ENCODE measurements at regions not wholly inside any gene's neighbourhood (a gene's known extent, or its start where the extent isn't known, plus 50 kb on each side); places are given as distances from the start of the nearest gene placed in this dataset.

GRCh38 chr2:235156055-235156454, 204.2 kb downstream of the SH3BP4 start:
- WGBS, 2 donors (ENCODE audit: extremely low coverage in 2 of 2, insufficient read length in 2 of 2, insufficient replicate concordance in 1 of 2) = no CpG with 5 or more reads among the region's 5 CpGs
- H2AFZ ChIP-seq (ENCODE audit: low read length) = no peak overlapping the region
- no peak for DNase-seq (ENCODE audit: low spot score)

GRCh38 chr2:235157746-235158482, 206.1 kb downstream of the SH3BP4 start:
- no CpG with 5 or more reads among the region's 9 CpGs for WGBS, 2 donors (ENCODE audit: extremely low coverage in 2 of 2, insufficient read length in 2 of 2, insufficient replicate concordance in 1 of 2)
- H2AK5ac ChIP-seq (ENCODE audit: low read depth, low read length) = no peak overlapping the region
- H3K23ac ChIP-seq (ENCODE audit: low read depth, low read length, poor library complexity) = no peak overlapping the region
- H4K8ac ChIP-seq (ENCODE audit: low read depth, low read length) = no peak overlapping the region
- H2AFZ ChIP-seq (ENCODE audit: low read length) = no peak overlapping the region
- H3K9ac ChIP-seq (ENCODE audit: low read depth, low read length, poor library complexity) = no peak overlapping the region
- no peaks in the 10 kb centered on the region for H3K79me1 ChIP-seq (ENCODE audit: low read depth, low read length)
- H3K27me3 ChIP-seq (ENCODE audit: control insufficient read depth in 3 of 3, insufficient read depth in 3 of 3, low read depth in 1 of 3, low read length in 3 of 3) = peaks cover 0 to 13% (median 0%) of the 10 kb centered on the region in 3 experiments
- no peak overlapping the region for H2BK120ac ChIP-seq (ENCODE audit: low read depth, low read length)
- no peak for DNase-seq (ENCODE audit: low spot score)
- peaks cover 0 to 4% of the 10 kb centered on the region in 2 donors for H3K9me3 ChIP-seq (replicated peaks in 1 of 2; ENCODE audit: control insufficient read depth in 2 of 2, insufficient read depth in 1 of 2, low read depth in 1 of 2, low read length in 2 of 2)
- no peak overlapping the region for H4K91ac ChIP-seq (ENCODE audit: low read depth, low read length, poor library complexity)
- H2BK12ac ChIP-seq (ENCODE audit: low read length) = no peak overlapping the region
- H3K14ac ChIP-seq (ENCODE audit: low read length) = no peak overlapping the region
- no peak overlapping the region for H3K27ac ChIP-seq (replicated peaks; ENCODE audit: low read length)
- no peak overlapping the region for H3K4me2 ChIP-seq (ENCODE audit: insufficient read depth, low read length, poor library complexity, severe bottlenecking)
- peaks cover 0 to 6% of the 10 kb centered on the region in 2 donors for H3K4me1 ChIP-seq (ENCODE audit: control insufficient read depth in 2 of 2, insufficient read depth in 1 of 2, low read depth in 1 of 2, low read length in 2 of 2)
- no peak overlapping the region for H3K4ac ChIP-seq (ENCODE audit: low read length)
- no peak overlapping the region for H3K18ac ChIP-seq (ENCODE audit: low read length)
- H2BK5ac ChIP-seq (ENCODE audit: low read length) = no peak overlapping the region
- no peak overlapping the region for H3K4me3 ChIP-seq (ENCODE audit: low read length in 2 of 2)
- H2BK15ac ChIP-seq (ENCODE audit: low read length) = no peak overlapping the region
- H3K36me3 ChIP-seq (replicated peaks in 1 of 2; ENCODE audit: control insufficient read depth in 2 of 2, insufficient read depth in 2 of 2, low read length in 2 of 2) = no peaks in the 10 kb centered on the region

More at GRCh38 chr2:235156055-235156454, 204.2 kb downstream of the SH3BP4 start:
- no peak overlapping the region for H3K4ac ChIP-seq (ENCODE audit: low read length)
- no peak overlapping the region for H4K8ac ChIP-seq (ENCODE audit: low read depth, low read length)
- no peak overlapping the region for H2BK5ac ChIP-seq (ENCODE audit: low read length)
- H4K91ac ChIP-seq (ENCODE audit: low read depth, low read length, poor library complexity) = no peak overlapping the region
- peaks cover 0 to 4% of the 10 kb centered on the region in 2 donors for H3K9me3 ChIP-seq (replicated peaks in 1 of 2; ENCODE audit: control insufficient read depth in 2 of 2, insufficient read depth in 1 of 2, low read depth in 1 of 2, low read length in 2 of 2)
- no peak overlapping the region for H2BK12ac ChIP-seq (ENCODE audit: low read length)
- no peak overlapping the region for H3K9ac ChIP-seq (ENCODE audit: low read depth, low read length, poor library complexity)
- no peaks in the 10 kb centered on the region for H3K36me3 ChIP-seq (replicated peaks in 1 of 2; ENCODE audit: control insufficient read depth in 2 of 2, insufficient read depth in 2 of 2, low read length in 2 of 2)
- peaks cover 0 to 6% of the 10 kb centered on the region in 2 donors for H3K4me1 ChIP-seq (ENCODE audit: control insufficient read depth in 2 of 2, insufficient read depth in 1 of 2, low read depth in 1 of 2, low read length in 2 of 2)
- no peak overlapping the region for H3K14ac ChIP-seq (ENCODE audit: low read length)
- no peaks in the 10 kb centered on the region for H3K79me1 ChIP-seq (ENCODE audit: low read depth, low read length)
- no peak overlapping the region for H3K4me2 ChIP-seq (ENCODE audit: insufficient read depth, low read length, poor library complexity, severe bottlenecking)
- no peak overlapping the region for H2BK15ac ChIP-seq (ENCODE audit: low read length)
- H3K4me3 ChIP-seq (ENCODE audit: low read length in 2 of 2) = no peak overlapping the region
- no peak overlapping the region for H3K23ac ChIP-seq (ENCODE audit: low read depth, low read length, poor library complexity)
- H3K18ac ChIP-seq (ENCODE audit: low read length) = no peak overlapping the region
- H3K27ac ChIP-seq (replicated peaks; ENCODE audit: low read length) = no peak overlapping the region
- no peak overlapping the region for H2AK5ac ChIP-seq (ENCODE audit: low read depth, low read length)
- H3K27me3 ChIP-seq (ENCODE audit: control insufficient read depth in 3 of 3, insufficient read depth in 3 of 3, low read depth in 1 of 3, low read length in 3 of 3) = peaks cover 0 to 12% (median 0%) of the 10 kb centered on the region in 3 experiments
- H2BK120ac ChIP-seq (ENCODE audit: low read depth, low read length) = no peak overlapping the region

GRCh38 chr2:235160281-235160810, 208.5 kb downstream of the SH3BP4 start:
- Histone ChIP-seq H3K27ac (replicated peaks; ENCODE audit: low read length) (no peak overlapping the region), H3K79me1 (ENCODE audit: low read depth, low read length) (no peaks in the 10 kb centered on the region), H3K4me2 (ENCODE audit: insufficient read depth, low read length, poor library complexity, severe bottlenecking) (no peak overlapping the region), H3K4me1 (ENCODE audit: control insufficient read depth in 2 of 2, insufficient read depth in 1 of 2, low read depth in 1 of 2, low read length in 2 of 2) (peaks cover 0 to 6% of the 10 kb centered on the region in 2 donors), H2AK5ac (ENCODE audit: low read depth, low read length) (no peak overlapping the region), H4K8ac (ENCODE audit: low read depth, low read length) (no peak overlapping the region), H2BK15ac (ENCODE audit: low read length) (no peak overlapping the region), H3K14ac (ENCODE audit: low read length) (no peak overlapping the region), H2BK120ac (ENCODE audit: low read depth, low read length) (no peak overlapping the region), H2BK5ac (ENCODE audit: low read length) (no peak overlapping the region), H3K4ac (ENCODE audit: low read length) (no peak overlapping the region), H3K36me3 (replicated peaks in 1 of 2; ENCODE audit: control insufficient read depth in 2 of 2, insufficient read depth in 2 of 2, low read length in 2 of 2) (no peaks in the 10 kb centered on the region), H3K23ac (ENCODE audit: low read depth, low read length, poor library complexity) (no peak overlapping the region), H2AFZ (ENCODE audit: low read length) (no peak overlapping the region), H3K18ac (ENCODE audit: low read length) (no peak overlapping the region), H3K9me3 (replicated peaks in 1 of 2; ENCODE audit: control insufficient read depth in 2 of 2, insufficient read depth in 1 of 2, low read depth in 1 of 2, low read length in 2 of 2) (peaks cover 0 to 4% of the 10 kb centered on the region in 2 donors), H3K9ac (ENCODE audit: low read depth, low read length, poor library complexity) (no peak overlapping the region), H2BK12ac (ENCODE audit: low read length) (no peak overlapping the region), H3K27me3 (ENCODE audit: control insufficient read depth in 3 of 3, insufficient read depth in 3 of 3, low read depth in 1 of 3, low read length in 3 of 3) (peaks cover 0 to 11% (median 0%) of the 10 kb centered on the region in 3 experiments), H4K91ac (ENCODE audit: low read depth, low read length, poor library complexity) (no peak overlapping the region), H3K4me3 (ENCODE audit: low read length in 2 of 2) (no peak overlapping the region)
- WGBS, 2 donors (ENCODE audit: extremely low coverage in 2 of 2, insufficient read length in 2 of 2, insufficient replicate concordance in 1 of 2) = no CpG with 5 or more reads among the region's 7 CpGs
- no peak for DNase-seq (ENCODE audit: low spot score)

DNA sequence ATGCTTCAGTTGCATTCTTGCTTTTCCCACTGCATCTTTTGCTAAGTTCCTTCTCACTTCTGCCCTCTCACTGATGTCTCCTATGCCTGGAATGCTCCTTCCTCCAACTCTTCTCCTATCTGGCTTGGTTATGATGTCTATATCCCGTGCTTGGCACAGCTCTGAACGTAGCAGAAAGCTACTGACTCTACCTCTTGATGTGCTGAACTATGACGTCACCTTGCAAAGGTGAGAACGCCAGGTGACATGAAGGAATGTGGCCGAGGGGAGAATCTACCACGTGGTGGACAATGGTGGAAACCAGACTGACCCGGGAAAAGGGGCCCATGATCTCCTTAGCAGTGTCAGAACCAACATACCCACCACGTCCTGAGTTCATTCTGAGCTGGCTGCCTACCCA, 209.7 kb downstream of the SH3BP4 start:
- Histone ChIP-seq H3K23ac (ENCODE audit: low read depth, low read length, poor library complexity) (no peak overlapping the region), H3K4me3 (ENCODE audit: low read length in 2 of 2) (no peak overlapping the region), H2AFZ (ENCODE audit: low read length) (no peak overlapping the region), H3K4me2 (ENCODE audit: insufficient read depth, low read length, poor library complexity, severe bottlenecking) (no peak overlapping the region), H2AK5ac (ENCODE audit: low read depth, low read length) (no peak overlapping the region), H3K9me3 (replicated peaks in 1 of 2; ENCODE audit: control insufficient read depth in 2 of 2, insufficient read depth in 1 of 2, low read depth in 1 of 2, low read length in 2 of 2) (peaks cover 0 to 4% of the 10 kb centered on the region in 2 donors), H3K36me3 (replicated peaks in 1 of 2; ENCODE audit: control insufficient read depth in 2 of 2, insufficient read depth in 2 of 2, low read length in 2 of 2) (no peaks in the 10 kb centered on the region), H3K14ac (ENCODE audit: low read length) (no peak overlapping the region), H2BK5ac (ENCODE audit: low read length) (no peak overlapping the region), H2BK12ac (ENCODE audit: low read length) (no peak overlapping the region), H3K27ac (replicated peaks; ENCODE audit: low read length) (no peak overlapping the region), H3K9ac (ENCODE audit: low read depth, low read length, poor library complexity) (no peak overlapping the region), H4K91ac (ENCODE audit: low read depth, low read length, poor library complexity) (no peak overlapping the region), H3K4me1 (ENCODE audit: control insufficient read depth in 2 of 2, insufficient read depth in 1 of 2, low read depth in 1 of 2, low read length in 2 of 2) (peaks cover 0 to 6% of the 10 kb centered on the region in 2 donors), H3K79me1 (ENCODE audit: low read depth, low read length) (no peaks in the 10 kb centered on the region), H4K8ac (ENCODE audit: low read depth, low read length) (no peak overlapping the region), H3K18ac (ENCODE audit: low read length) (no peak overlapping the region), H3K4ac (ENCODE audit: low read length) (no peak overlapping the region), H2BK120ac (ENCODE audit: low read depth, low read length) (no peak overlapping the region), H2BK15ac (ENCODE audit: low read length) (no peak overlapping the region), H3K27me3 (ENCODE audit: control insufficient read depth in 3 of 3, insufficient read depth in 3 of 3, low read depth in 1 of 3, low read length in 3 of 3) (peaks cover 0 to 11% (median 0%) of the 10 kb centered on the region in 3 experiments)
- WGBS, 2 donors (ENCODE audit: extremely low coverage in 2 of 2, insufficient read length in 2 of 2, insufficient replicate concordance in 1 of 2) = no CpG with 5 or more reads among the region's 8 CpGs
- no peak for DNase-seq (ENCODE audit: low spot score)

All from neuronal stem cell (in vitro differentiated cells).